ENCODE measurements at regions not wholly inside any gene's neighbourhood (a gene's known extent, or its start where the extent isn't known, plus 50 kb on each side); places are given as distances from the start of the nearest gene placed in this dataset.

DNA sequence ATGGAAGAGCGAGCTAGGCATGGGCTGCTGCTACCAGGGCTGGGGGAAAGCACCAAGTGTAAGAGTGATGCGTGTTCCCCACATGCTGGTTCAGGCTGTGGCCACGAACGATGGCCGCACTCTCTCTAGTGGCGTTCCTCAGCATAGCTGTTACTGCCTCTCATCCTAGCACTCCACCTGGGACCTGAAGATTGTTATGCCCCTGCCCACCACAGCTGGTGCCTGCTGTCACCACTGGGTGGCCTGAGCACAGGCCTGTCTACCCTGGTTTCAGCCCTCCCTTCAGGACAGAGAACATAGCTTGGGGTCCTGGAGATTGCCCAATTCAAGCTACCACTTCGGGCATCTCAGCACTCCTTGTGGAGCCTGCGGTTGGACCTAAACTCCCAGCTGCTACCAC, 80.1 kb upstream of the PDC start:
- POLR2A ChIA-PET: interaction anchor here (0.5 kb wide), 1 partner anchor 368 kb away, joined by 3 read pairs; no protein-coding TSS in a partner anchor
- no peak for DNase-seq (ENCODE audit: low spot score)
- CTCF ChIA-PET: no interaction called here
- ATAC-seq: peak; percentile 80
- Mint-ChIP-seq H3K4me1 (no peaks in the 10 kb centered on the region), H3K9me3 (peaks cover 10% of the 10 kb centered on the region), H3K4me3 (no peak overlapping the region), H3K27me3 (ENCODE audit: low read depth) (no peaks in the 10 kb centered on the region), H3K27ac (no peak overlapping the region), H3K36me3 (no peaks in the 10 kb centered on the region)
- TF ChIP-seq, protein P1, sequence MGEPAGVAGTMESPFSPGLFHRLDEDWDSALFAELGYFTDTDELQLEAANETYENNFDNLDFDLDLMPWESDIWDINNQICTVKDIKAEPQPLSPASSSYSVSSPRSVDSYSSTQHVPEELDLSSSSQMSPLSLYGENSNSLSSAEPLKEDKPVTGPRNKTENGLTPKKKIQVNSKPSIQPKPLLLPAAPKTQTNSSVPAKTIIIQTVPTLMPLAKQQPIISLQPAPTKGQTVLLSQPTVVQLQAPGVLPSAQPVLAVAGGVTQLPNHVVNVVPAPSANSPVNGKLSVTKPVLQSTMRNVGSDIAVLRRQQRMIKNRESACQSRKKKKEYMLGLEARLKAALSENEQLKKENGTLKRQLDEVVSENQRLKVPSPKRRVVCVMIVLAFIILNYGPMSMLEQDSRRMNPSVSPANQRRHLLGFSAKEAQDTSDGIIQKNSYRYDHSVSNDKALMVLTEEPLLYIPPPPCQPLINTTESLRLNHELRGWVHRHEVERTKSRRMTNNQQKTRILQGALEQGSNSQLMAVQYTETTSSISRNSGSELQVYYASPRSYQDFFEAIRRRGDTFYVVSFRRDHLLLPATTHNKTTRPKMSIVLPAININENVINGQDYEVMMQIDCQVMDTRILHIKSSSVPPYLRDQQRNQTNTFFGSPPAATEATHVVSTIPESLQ (CRISPR knock-in tag; IDR thresholded peaks at IDR 0.05): no peak
- no peak for TF ChIP-seq NFE2L1 (CRISPR knock-in tag; IDR thresholded peaks at IDR 0.05)
- TF ChIP-seq, protein P2, sequence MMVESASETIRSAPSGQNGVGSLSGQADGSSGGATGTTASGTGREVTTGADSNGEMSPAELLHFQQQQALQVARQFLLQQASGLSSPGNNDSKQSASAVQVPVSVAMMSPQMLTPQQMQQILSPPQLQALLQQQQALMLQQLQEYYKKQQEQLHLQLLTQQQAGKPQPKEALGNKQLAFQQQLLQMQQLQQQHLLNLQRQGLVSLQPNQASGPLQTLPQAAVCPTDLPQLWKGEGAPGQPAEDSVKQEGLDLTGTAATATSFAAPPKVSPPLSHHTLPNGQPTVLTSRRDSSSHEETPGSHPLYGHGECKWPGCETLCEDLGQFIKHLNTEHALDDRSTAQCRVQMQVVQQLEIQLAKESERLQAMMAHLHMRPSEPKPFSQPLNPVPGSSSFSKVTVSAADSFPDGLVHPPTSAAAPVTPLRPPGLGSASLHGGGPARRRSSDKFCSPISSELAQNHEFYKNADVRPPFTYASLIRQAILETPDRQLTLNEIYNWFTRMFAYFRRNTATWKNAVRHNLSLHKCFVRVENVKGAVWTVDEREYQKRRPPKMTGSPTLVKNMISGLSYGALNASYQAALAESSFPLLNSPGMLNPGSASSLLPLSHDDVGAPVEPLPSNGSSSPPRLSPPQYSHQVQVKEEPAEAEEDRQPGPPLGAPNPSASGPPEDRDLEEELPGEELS (CRISPR knock-in tag; IDR thresholded peaks at IDR 0.05): no peak
- TF ChIP-seq ZNF317 (CRISPR knock-in tag; IDR thresholded peaks at IDR 0.05; ENCODE audit: borderline replicate concordance, low read depth): no peak
- TF ChIP-seq TP53 (CRISPR knock-in tag; IDR thresholded peaks at IDR 0.05): no peak
- no peak for TF ChIP-seq SMAD4 (CRISPR knock-in tag; IDR thresholded peaks at IDR 0.05)
- TF ChIP-seq, protein P3, sequence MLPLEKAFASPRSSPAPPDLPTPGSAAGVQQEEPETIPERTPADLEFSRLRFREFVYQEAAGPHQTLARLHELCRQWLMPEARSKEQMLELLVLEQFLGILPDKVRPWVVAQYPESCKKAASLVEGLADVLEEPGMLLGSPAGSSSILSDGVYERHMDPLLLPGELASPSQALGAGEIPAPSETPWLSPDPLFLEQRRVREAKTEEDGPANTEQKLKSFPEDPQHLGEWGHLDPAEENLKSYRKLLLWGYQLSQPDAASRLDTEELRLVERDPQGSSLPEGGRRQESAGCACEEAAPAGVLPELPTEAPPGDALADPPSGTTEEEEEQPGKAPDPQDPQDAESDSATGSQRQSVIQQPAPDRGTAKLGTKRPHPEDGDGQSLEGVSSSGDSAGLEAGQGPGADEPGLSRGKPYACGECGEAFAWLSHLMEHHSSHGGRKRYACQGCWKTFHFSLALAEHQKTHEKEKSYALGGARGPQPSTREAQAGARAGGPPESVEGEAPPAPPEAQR (CRISPR knock-in tag; IDR thresholded peaks at IDR 0.05): no peak
- TF ChIP-seq TEAD1 (CRISPR knock-in tag; IDR thresholded peaks at IDR 0.05): no peak
- TF ChIP-seq, protein P4, sequence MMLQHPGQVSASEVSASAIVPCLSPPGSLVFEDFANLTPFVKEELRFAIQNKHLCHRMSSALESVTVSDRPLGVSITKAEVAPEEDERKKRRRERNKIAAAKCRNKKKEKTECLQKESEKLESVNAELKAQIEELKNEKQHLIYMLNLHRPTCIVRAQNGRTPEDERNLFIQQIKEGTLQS (CRISPR knock-in tag; conservative IDR thresholded peaks at IDR 0.05): no peak
- no peak for TF ChIP-seq HMGA2 (CRISPR knock-in tag; IDR thresholded peaks at IDR 0.05)
- TF ChIP-seq GTF2I (CRISPR knock-in tag; conservative IDR thresholded peaks at IDR 0.05): no peak

DNA sequence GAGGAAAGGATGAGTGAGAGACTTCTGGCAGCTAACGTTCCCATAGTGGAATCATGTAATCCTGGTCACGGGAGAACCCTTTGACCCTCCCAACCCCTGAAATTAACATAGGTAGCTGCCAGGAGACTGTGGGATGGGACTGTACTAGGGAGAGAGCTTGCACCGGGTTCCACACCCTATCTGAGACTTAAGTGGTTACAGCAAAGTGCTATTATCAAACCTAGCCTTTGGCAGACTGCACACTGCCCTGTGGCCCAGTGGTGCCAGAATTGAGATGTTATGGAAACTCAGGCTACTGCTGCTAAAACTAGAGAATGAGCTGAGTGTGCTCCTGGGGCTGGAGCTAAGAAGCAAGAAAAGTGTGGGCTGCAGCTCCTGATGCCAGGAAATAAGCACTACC, 79.6 kb upstream of the PDC start:
- no peak overlapping the region for H3K4me3 Mint-ChIP-seq
- no peak overlapping the region for H3K27ac Mint-ChIP-seq
- DNase-seq (ENCODE audit: low spot score): no peak
- ChIA-PET POLR2A (no interaction called here), CTCF (no interaction called here)
- TF ChIP-seq, protein P5, sequence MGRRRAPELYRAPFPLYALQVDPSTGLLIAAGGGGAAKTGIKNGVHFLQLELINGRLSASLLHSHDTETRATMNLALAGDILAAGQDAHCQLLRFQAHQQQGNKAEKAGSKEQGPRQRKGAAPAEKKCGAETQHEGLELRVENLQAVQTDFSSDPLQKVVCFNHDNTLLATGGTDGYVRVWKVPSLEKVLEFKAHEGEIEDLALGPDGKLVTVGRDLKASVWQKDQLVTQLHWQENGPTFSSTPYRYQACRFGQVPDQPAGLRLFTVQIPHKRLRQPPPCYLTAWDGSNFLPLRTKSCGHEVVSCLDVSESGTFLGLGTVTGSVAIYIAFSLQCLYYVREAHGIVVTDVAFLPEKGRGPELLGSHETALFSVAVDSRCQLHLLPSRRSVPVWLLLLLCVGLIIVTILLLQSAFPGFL (CRISPR knock-in tag; IDR thresholded peaks at IDR 0.05; ENCODE audit: borderline replicate concordance): no peak
- no peak for TF ChIP-seq ZNF232 (CRISPR knock-in tag; IDR thresholded peaks at IDR 0.05)
- TF ChIP-seq ZNF219 (CRISPR knock-in tag; IDR thresholded peaks at IDR 0.05; ENCODE audit: borderline replicate concordance): no peak
- TF ChIP-seq, protein P6, sequence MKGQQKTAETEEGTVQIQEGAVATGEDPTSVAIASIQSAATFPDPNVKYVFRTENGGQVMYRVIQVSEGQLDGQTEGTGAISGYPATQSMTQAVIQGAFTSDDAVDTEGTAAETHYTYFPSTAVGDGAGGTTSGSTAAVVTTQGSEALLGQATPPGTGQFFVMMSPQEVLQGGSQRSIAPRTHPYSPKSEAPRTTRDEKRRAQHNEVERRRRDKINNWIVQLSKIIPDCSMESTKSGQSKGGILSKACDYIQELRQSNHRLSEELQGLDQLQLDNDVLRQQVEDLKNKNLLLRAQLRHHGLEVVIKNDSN (CRISPR knock-in tag; IDR thresholded peaks at IDR 0.05): no peak
- no peak for TF ChIP-seq ZNF138 (CRISPR knock-in tag; conservative IDR thresholded peaks at IDR 0.05)
- TF ChIP-seq PRRX2 (CRISPR knock-in tag; IDR thresholded peaks at IDR 0.05): no peak
- TF ChIP-seq, protein P7, sequence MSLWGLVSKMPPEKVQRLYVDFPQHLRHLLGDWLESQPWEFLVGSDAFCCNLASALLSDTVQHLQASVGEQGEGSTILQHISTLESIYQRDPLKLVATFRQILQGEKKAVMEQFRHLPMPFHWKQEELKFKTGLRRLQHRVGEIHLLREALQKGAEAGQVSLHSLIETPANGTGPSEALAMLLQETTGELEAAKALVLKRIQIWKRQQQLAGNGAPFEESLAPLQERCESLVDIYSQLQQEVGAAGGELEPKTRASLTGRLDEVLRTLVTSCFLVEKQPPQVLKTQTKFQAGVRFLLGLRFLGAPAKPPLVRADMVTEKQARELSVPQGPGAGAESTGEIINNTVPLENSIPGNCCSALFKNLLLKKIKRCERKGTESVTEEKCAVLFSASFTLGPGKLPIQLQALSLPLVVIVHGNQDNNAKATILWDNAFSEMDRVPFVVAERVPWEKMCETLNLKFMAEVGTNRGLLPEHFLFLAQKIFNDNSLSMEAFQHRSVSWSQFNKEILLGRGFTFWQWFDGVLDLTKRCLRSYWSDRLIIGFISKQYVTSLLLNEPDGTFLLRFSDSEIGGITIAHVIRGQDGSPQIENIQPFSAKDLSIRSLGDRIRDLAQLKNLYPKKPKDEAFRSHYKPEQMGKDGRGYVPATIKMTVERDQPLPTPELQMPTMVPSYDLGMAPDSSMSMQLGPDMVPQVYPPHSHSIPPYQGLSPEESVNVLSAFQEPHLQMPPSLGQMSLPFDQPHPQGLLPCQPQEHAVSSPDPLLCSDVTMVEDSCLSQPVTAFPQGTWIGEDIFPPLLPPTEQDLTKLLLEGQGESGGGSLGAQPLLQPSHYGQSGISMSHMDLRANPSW (CRISPR knock-in tag; conservative IDR thresholded peaks at IDR 0.05; ENCODE audit: low read depth): no peak
- TF ChIP-seq ZNF671 (CRISPR knock-in tag; IDR thresholded peaks at IDR 0.05): no peak
- TF ChIP-seq ZNF423 (CRISPR knock-in tag; IDR thresholded peaks at IDR 0.05): no peak
- no peak for TF ChIP-seq TP53 (CRISPR knock-in tag; IDR thresholded peaks at IDR 0.05)
- TF ChIP-seq EMX1 (CRISPR knock-in tag; IDR thresholded peaks at IDR 0.05): no peak
- no peak for TF ChIP-seq MXD4 (CRISPR knock-in tag; IDR thresholded peaks at IDR 0.05; ENCODE audit: borderline replicate concordance)
- H3K36me3 Mint-ChIP-seq: no peaks in the 10 kb centered on the region
- H3K9me3 Mint-ChIP-seq: peaks cover 10% of the 10 kb centered on the region
- ATAC-seq: no peak
- no peaks in the 10 kb centered on the region for H3K4me1 Mint-ChIP-seq
- no peaks in the 10 kb centered on the region for H3K27me3 Mint-ChIP-seq (ENCODE audit: low read depth)
